Dendritic cell treated with granulocyte-macrophage colony-stimulating factor and Interleukin-4, amounts not matched to agents 40 ng/mL and 50 ng/mL, for 4 days (primary cell): ENCODE measurements at regions not wholly inside any gene's neighbourhood (a gene's known extent, or its start where the extent isn't known, plus 50 kb on each side); places are given as distances from the start of the nearest gene placed in this dataset.

Experiments
- H3K27ac Mint-ChIP-seq: one replicate; pipeline ENCODE4 v1.8.0; 2022; ENCODE audit warnings: mild to moderate bottlenecking, mixed read lengths
- H3K27me3 Mint-ChIP-seq: one replicate; pipeline ENCODE4 v1.8.0; 2022; ENCODE audit warnings: mild to moderate bottlenecking, mixed read lengths
- H3K36me3 Mint-ChIP-seq: one replicate; pipeline ENCODE4 v1.8.0; 2022; ENCODE audit warnings: low read depth, mixed read lengths
- H3K4me1 Mint-ChIP-seq: one replicate; pipeline ENCODE4 v1.8.0; 2022; ENCODE audit warnings: low read depth, mixed read lengths
- H3K4me3 Mint-ChIP-seq: one replicate; pipeline ENCODE4 v1.8.0; 2022; ENCODE audit warnings: mild to moderate bottlenecking, moderate library complexity, mixed read lengths
- H3K9me3 Mint-ChIP-seq: one replicate; pipeline ENCODE4 v1.8.0; 2022; ENCODE audit warnings: mixed read lengths
- intact Hi-C: fragments of 100-400 bp; cut with micrococcal nuclease; formaldehyde crosslinking; loops from one replicate; pipeline ENCODE4 v1.15.0; 2022

GRCh38 chr14:100673807-100674154 is 52.9 kb upstream of the DLK1 start:
- intact Hi-C loops = no loop called here
- H3K9me3 Mint-ChIP-seq = no peaks in the 10 kb centered on the region
- H3K4me1 Mint-ChIP-seq = peaks cover 34% of the 10 kb centered on the region
- no peak overlapping the region for H3K27ac Mint-ChIP-seq
- H3K36me3 Mint-ChIP-seq = no peaks in the 10 kb centered on the region
- H3K4me3 Mint-ChIP-seq = no peak overlapping the region
- H3K27me3 Mint-ChIP-seq = peaks cover 33% of the 10 kb centered on the region

DNA sequence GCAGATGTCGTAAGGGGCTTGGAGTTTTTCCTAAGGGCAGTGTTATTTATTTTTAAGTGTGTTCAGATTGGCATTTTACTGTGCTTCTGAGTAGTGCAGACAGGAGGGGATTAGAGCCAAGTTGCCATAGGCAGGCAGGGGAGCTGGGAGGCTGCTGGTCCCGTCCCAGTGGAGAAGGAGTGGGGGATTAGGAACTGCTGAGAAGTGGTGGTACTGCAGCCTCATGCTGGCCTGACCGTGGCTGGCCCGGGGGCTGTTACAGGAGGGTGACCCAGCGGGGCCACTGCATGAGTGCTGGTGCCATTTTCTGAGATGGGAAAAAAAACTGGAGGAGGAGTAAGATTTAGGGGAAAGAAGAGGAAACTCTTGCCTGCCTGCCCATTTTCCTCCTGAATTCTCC is 52.3 kb upstream of the DLK1 start:
- Mint-ChIP-seq H3K4me1 (peaks cover 34% of the 10 kb centered on the region), H3K36me3 (no peaks in the 10 kb centered on the region), H3K9me3 (no peaks in the 10 kb centered on the region), H3K27me3 (peaks cover 33% of the 10 kb centered on the region), H3K4me3 (no peak overlapping the region), H3K27ac (no peak overlapping the region)
- intact Hi-C loops = no loop called here

DNA sequence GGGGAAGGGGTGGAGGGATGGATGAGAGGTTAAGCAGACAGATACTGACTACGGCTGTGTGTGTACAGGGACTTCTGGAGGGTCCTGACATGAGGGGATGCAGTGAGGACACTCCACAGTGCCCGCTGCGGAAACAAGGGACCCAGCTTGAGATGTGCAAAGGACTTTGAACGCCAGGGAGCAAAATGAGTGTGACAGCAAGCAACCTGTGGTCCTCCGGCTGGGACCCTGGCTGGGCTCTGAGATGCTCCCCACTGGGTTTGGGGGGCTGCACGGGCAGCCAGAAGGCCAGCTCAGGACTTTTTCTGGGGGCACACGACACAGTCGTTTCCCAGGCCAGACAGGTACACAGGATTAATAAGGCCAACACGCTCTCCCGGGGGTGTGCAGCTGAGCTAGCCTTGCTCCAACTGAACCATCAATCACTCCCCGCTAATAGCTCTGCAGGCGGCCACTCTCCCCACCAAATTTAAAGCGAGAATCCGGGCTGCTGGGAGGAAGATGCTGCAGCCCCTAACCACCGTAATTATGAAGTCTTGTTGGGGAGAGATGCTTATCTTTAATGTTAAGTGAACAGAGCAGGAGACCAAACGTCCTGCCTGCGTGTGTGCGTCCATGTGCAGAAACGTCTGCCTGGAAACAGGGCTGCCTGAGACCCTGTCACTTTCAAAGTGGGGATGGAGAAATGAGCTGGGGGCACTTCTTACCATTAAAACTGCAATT is 51.6 kb upstream of the DLK1 start:
- intact Hi-C loops = no loop called here
- H3K36me3 Mint-ChIP-seq = no peaks in the 10 kb centered on the region
- H3K27me3 Mint-ChIP-seq = peaks cover 30% of the 10 kb centered on the region
- H3K9me3 Mint-ChIP-seq = no peaks in the 10 kb centered on the region
- no peak overlapping the region for H3K27ac Mint-ChIP-seq
- peaks cover 40% of the 10 kb centered on the region for H3K4me1 Mint-ChIP-seq
- no peak overlapping the region for H3K4me3 Mint-ChIP-seq

DNA sequence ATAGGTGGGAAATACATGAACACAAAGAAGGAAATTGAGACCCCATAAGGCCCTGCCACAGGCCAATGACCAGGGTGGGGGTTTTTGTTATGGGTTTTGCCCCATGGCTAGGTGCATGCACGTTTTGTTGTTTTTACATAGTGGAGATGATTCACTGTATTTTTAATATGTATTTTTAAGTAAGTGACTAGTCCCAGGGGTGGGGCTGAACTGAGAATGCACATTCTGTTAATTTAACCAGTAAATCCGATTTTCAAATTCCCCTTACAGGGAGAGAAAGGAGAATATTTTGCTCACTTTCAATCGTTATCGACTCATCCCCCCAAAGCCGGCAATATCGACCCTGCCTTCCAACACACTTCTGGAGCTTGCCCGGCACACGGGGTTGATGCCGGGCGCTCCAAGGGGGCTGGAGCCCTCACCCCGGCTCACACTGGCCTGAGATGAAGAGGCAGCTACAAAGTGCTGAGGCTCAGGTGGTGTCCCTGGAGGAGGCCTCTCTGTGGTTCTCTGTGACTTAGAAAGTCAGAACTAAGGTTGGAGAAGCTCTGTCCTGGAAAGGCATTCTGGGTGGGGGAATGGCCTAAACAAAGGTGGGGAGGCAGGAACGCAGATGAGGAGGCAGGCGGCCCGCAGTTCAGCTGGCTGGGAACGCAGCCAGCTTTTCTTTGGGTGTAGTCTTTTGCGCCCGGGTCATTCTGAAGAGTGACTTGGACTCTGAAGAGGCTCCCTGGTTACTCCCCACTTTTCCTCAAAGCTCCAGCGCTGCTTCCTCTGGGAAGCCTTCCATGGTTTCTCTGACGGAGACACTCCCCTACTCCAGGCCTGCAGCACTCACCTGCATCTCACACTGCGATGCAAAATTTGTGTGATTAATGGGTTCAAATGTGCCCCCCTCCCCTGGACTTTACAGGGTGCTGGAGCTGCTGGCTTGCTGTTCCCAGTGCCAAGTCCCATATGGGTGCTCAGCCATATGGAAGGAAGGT is 50.7 kb upstream of the DLK1 start:
- Mint-ChIP-seq H3K4me1 (peaks cover 49% of the 10 kb centered on the region), H3K27me3 (peaks cover 26% of the 10 kb centered on the region), H3K27ac (peak overlapping the region; percentile 60), H3K9me3 (no peaks in the 10 kb centered on the region), H3K4me3 (no peak overlapping the region), H3K36me3 (no peaks in the 10 kb centered on the region)
- intact Hi-C loops = no loop called here
